ENCODE measurements at regions not wholly inside any gene's neighbourhood (a gene's known extent, or its start where the extent isn't known, plus 50 kb on each side); places are given as distances from the start of the nearest gene placed in this dataset.

- TF ChIP-seq CTCF (IDR thresholded peaks at IDR 0.05) (no peak), POLR2A (IDR thresholded peaks at IDR 0.05) (no peak), POLR2AphosphoS5 (IDR thresholded peaks at IDR 0.05; ENCODE audit: insufficient read depth in 1 of 2, low read depth in 1 of 2) (no peak)
Measured at GRCh38 chrX:16435399-16435986, 214.5 kb upstream of the S100G start.

All from vagina (tissue), 2 donors.